Fibroblast of lung (primary cell): ENCODE measurements at regions not wholly inside any gene's neighbourhood (a gene's known extent, or its start where the extent isn't known, plus 50 kb on each side); places are given as distances from the start of the nearest gene placed in this dataset.
"Not testable (repeated sequence)": the region's sequence is repeated elsewhere in the genome, so short reads cannot be mapped to it uniquely, and the experiment has no call there.

Source experiments
- EZH2 ChIP-seq: IDR thresholded peaks from 2 replicates; pipeline ENCODE4 v1.5.1; 2012; ENCODE audit warnings: low read length, control low read depth, mild to moderate bottlenecking; ENCODE audit errors: missing control alignments
- TF ChIP-seq, protein P1 (sequence below), 2 donors: IDR thresholded peaks in 1 of 2; conservative IDR thresholded peaks in 1 of 2; 1 replicate in 1 of 2; 2 replicates in 1 of 2; pipeline ENCODE4 v1.5.1; 2011 to 2012; ENCODE audit warnings: low read length in 2 of 2, control low read depth in 1 of 2, inconsistent platforms in 1 of 2, low read depth in 1 of 2, mild to moderate bottlenecking in 1 of 2

DNA sequence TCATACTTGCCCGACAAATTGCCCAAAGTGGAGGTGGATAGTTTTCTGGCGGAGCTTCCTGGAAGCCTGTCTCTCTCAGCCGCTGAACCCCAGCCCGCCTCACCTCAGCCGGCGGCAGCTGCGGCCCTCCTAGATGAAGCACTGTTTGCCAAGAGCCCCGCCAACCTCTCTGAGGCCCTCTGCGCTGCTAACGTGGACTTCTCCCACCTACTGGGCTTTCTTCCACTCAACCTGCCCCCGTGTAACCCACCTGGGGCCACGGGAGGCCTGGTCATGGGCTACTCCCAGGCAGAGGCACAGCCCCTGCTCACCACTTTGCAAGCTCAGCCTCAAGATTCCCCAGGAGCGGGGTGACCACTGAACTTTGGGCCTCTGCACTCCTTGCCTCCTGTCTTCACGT is 254.1 kb downstream of the NKX6-1 start:
- TF ChIP-seq, protein P1, sequence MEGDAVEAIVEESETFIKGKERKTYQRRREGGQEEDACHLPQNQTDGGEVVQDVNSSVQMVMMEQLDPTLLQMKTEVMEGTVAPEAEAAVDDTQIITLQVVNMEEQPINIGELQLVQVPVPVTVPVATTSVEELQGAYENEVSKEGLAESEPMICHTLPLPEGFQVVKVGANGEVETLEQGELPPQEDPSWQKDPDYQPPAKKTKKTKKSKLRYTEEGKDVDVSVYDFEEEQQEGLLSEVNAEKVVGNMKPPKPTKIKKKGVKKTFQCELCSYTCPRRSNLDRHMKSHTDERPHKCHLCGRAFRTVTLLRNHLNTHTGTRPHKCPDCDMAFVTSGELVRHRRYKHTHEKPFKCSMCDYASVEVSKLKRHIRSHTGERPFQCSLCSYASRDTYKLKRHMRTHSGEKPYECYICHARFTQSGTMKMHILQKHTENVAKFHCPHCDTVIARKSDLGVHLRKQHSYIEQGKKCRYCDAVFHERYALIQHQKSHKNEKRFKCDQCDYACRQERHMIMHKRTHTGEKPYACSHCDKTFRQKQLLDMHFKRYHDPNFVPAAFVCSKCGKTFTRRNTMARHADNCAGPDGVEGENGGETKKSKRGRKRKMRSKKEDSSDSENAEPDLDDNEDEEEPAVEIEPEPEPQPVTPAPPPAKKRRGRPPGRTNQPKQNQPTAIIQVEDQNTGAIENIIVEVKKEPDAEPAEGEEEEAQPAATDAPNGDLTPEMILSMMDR (conservative IDR thresholded peaks at IDR 0.05 in 1 of 2, IDR thresholded peaks at IDR 0.05 in 1 of 2; ENCODE audit: low read depth in 1 of 2, low read length in 2 of 2), result not testable (repeated sequence)
- not testable (repeated sequence) for TF ChIP-seq EZH2
